ENCODE measurements at regions not wholly inside any gene's neighbourhood (a gene's known extent, or its start where the extent isn't known, plus 50 kb on each side); places are given as distances from the start of the nearest gene placed in this dataset.

DNA sequence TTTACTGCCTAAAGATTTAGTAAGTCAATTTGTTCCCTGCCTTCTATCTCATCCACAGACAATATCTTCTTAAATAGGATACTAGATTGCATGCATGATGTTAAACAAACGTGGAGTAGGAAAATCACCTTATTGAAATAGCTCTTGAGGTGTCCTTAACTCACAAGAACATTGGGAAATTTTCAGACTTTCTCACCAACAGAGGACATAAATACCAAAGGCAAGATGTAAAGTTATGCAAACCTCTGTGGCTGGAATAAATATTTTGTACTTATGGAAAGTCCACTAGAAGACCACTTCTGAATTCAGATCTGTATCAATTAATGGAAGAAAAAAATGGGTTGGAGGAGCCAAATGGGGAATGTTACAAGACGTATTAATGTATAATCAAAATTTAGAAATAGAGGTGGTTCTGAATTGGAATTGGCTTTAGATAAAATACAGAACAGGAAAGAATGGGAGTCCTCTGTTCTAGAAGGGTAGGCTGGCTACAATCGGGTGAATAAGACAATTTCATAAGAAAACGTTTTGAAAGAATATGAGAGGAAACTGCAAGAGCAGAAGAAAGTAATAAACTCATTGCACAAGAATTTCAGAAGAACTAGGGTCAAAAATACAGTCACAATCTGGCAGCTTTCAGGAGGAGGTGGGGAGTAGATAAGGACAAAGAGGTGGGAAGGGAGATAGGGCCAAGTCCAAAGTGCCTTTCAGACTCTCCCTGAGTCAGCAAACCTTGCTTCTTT lies 69.3 kb upstream of the FN1 start:
- no peaks in the 10 kb centered on the region for H3F3A ChIP-seq (ENCODE audit: control insufficient read depth, insufficient read depth)
- H4K20me1 ChIP-seq (ENCODE audit: control insufficient read depth, insufficient read depth, low read depth, low read length), result no peaks in the 10 kb centered on the region
- H3K79me2 ChIP-seq (ENCODE audit: control insufficient read depth, low read length), result no peaks in the 10 kb centered on the region
- no peaks in the 10 kb centered on the region for H3K27me3 ChIP-seq (ENCODE audit: control insufficient read depth, low read length)
- H3K36me3 ChIP-seq (ENCODE audit: control insufficient read depth, low read length), result no peaks in the 10 kb centered on the region
- no peaks in the 10 kb centered on the region for H3K9me3 ChIP-seq (ENCODE audit: control insufficient read depth, insufficient read depth, low read length)
- H3K4me3 ChIP-seq (ENCODE audit: low read length), result no peak overlapping the region
- H3K9me2 ChIP-seq (replicated peaks; ENCODE audit: control insufficient read depth, low read length), result no peaks in the 10 kb centered on the region
- no peaks in the 10 kb centered on the region; the same call in 1 of the 2 replicates for H3K4me1 ChIP-seq (ENCODE audit: control insufficient read depth, low read length)
- no peak overlapping the region for H3K4me2 ChIP-seq (ENCODE audit: low read length)
- TF ChIP-seq, protein P1, sequence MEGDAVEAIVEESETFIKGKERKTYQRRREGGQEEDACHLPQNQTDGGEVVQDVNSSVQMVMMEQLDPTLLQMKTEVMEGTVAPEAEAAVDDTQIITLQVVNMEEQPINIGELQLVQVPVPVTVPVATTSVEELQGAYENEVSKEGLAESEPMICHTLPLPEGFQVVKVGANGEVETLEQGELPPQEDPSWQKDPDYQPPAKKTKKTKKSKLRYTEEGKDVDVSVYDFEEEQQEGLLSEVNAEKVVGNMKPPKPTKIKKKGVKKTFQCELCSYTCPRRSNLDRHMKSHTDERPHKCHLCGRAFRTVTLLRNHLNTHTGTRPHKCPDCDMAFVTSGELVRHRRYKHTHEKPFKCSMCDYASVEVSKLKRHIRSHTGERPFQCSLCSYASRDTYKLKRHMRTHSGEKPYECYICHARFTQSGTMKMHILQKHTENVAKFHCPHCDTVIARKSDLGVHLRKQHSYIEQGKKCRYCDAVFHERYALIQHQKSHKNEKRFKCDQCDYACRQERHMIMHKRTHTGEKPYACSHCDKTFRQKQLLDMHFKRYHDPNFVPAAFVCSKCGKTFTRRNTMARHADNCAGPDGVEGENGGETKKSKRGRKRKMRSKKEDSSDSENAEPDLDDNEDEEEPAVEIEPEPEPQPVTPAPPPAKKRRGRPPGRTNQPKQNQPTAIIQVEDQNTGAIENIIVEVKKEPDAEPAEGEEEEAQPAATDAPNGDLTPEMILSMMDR (IDR thresholded peaks at IDR 0.05; ENCODE audit: low read depth, low read length, poor library complexity, severe bottlenecking), result no peak
- no peak for TF ChIP-seq EZH2phosphoT487 (IDR thresholded peaks at IDR 0.05; ENCODE audit: borderline replicate concordance, low read length)
- H3K27ac ChIP-seq (ENCODE audit: low read depth, low read length), result no peak overlapping the region

- Histone ChIP-seq H3K4me3 (ENCODE audit: low read length) (no peak overlapping the region), H3K79me2 (ENCODE audit: control insufficient read depth, low read length) (no peaks in the 10 kb centered on the region), H3K4me1 (ENCODE audit: control insufficient read depth, low read length) (no peaks in the 10 kb centered on the region; the same call in 1 of the 2 replicates), H3K9me2 (replicated peaks; ENCODE audit: control insufficient read depth, low read length) (no peaks in the 10 kb centered on the region), H3K36me3 (ENCODE audit: control insufficient read depth, low read length) (no peaks in the 10 kb centered on the region), H3K9me3 (ENCODE audit: control insufficient read depth, insufficient read depth, low read length) (no peaks in the 10 kb centered on the region), H3K27ac (ENCODE audit: low read depth, low read length) (no peak overlapping the region), H4K20me1 (ENCODE audit: control insufficient read depth, insufficient read depth, low read depth, low read length) (no peaks in the 10 kb centered on the region), H3F3A (ENCODE audit: control insufficient read depth, insufficient read depth) (no peaks in the 10 kb centered on the region), H3K27me3 (ENCODE audit: control insufficient read depth, low read length) (no peaks in the 10 kb centered on the region), H3K4me2 (ENCODE audit: low read length) (no peak overlapping the region)
- TF ChIP-seq, protein P1 (IDR thresholded peaks at IDR 0.05; ENCODE audit: low read depth, low read length, poor library complexity, severe bottlenecking), result no peak
- no peak for TF ChIP-seq EZH2phosphoT487 (IDR thresholded peaks at IDR 0.05; ENCODE audit: borderline replicate concordance, low read length)
These were observed 68.7 kb upstream of the FN1 start for GRCh38 chr2:215504547-215504946.

GRCh38 chr2:215503381-215503780 lies 67.5 kb upstream of the FN1 start:
- no peaks in the 10 kb centered on the region for H4K20me1 ChIP-seq (ENCODE audit: control insufficient read depth, insufficient read depth, low read depth, low read length)
- no peak for TF ChIP-seq EZH2phosphoT487 (IDR thresholded peaks at IDR 0.05; ENCODE audit: borderline replicate concordance, low read length)
- TF ChIP-seq, protein P1 (IDR thresholded peaks at IDR 0.05; ENCODE audit: low read depth, low read length, poor library complexity, severe bottlenecking), result no peak
- no peaks in the 10 kb centered on the region for H3K36me3 ChIP-seq (ENCODE audit: control insufficient read depth, low read length)
- H3K27ac ChIP-seq (ENCODE audit: low read depth, low read length), result no peak overlapping the region
- no peaks in the 10 kb centered on the region for H3F3A ChIP-seq (ENCODE audit: control insufficient read depth, insufficient read depth)
- no peak overlapping the region for H3K4me3 ChIP-seq (ENCODE audit: low read length)
- no peaks in the 10 kb centered on the region for H3K9me3 ChIP-seq (ENCODE audit: control insufficient read depth, insufficient read depth, low read length)
- H3K9me2 ChIP-seq (replicated peaks; ENCODE audit: control insufficient read depth, low read length), result no peaks in the 10 kb centered on the region
- H3K4me1 ChIP-seq (ENCODE audit: control insufficient read depth, low read length), result no peaks in the 10 kb centered on the region; the same call in 1 of the 2 replicates
- H3K27me3 ChIP-seq (ENCODE audit: control insufficient read depth, low read length), result no peaks in the 10 kb centered on the region
- no peaks in the 10 kb centered on the region for H3K79me2 ChIP-seq (ENCODE audit: control insufficient read depth, low read length)
- H3K4me2 ChIP-seq (ENCODE audit: low read length), result no peak overlapping the region

Data from DOHH2 (cell line).